ENCODE measurements at regions not wholly inside any gene's neighbourhood (a gene's known extent, or its start where the extent isn't known, plus 50 kb on each side); places are given as distances from the start of the nearest gene placed in this dataset.

DNA sequence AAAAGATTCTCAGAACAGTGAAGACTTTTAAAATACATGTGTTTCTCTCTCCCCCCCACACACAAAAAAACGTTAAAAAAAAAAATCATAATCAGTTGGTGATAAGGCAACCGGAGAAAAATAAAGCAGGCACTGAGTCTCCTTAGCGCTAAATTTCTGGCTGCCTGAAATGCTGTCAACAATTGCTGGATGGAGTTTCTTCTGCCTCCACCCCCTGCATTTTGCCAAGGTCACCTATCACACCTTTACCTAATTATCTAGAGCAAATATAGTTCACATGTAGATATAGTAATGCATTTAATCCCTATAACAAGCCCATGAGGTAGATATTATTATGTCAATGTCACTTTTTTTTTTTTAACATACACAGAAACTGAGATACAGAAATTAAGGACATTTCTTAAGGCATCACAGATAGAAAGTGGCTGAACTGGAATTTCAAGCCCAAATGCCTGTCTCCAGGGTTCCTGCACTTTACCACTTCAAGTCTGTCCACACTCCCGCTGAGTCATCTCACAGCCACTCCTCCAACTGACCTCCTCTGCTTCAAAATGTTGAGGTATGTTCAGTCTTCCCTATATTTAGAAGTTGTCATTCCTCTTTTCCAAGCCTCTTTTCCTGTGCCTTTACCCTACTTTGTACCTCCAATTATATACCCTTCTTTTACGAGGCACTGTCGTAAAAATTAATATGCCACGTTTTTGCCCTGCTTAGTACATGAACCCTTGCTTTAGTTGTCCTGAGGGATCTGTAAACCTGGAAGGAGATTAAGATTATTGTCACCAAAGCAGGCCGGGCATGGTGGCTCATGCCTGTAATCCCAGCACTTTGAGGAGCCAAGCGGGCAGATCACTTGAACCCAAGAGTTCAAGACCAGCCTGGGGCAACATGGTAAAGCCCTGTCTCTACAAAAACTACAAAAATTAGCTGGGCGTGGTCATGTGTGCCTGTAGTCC is 72.8 kb upstream of the MPP7 start:
- TF ChIP-seq POLR2A (IDR thresholded peaks at IDR 0.05; ENCODE audit: low read depth, low read length): no peak
- TF ChIP-seq, protein P1, sequence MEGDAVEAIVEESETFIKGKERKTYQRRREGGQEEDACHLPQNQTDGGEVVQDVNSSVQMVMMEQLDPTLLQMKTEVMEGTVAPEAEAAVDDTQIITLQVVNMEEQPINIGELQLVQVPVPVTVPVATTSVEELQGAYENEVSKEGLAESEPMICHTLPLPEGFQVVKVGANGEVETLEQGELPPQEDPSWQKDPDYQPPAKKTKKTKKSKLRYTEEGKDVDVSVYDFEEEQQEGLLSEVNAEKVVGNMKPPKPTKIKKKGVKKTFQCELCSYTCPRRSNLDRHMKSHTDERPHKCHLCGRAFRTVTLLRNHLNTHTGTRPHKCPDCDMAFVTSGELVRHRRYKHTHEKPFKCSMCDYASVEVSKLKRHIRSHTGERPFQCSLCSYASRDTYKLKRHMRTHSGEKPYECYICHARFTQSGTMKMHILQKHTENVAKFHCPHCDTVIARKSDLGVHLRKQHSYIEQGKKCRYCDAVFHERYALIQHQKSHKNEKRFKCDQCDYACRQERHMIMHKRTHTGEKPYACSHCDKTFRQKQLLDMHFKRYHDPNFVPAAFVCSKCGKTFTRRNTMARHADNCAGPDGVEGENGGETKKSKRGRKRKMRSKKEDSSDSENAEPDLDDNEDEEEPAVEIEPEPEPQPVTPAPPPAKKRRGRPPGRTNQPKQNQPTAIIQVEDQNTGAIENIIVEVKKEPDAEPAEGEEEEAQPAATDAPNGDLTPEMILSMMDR (IDR thresholded peaks at IDR 0.05; ENCODE audit: extremely low read depth in 1 of 2, insufficient read depth in 1 of 2, low read depth in 1 of 2, low read length in 2 of 2): no peak
